AG04449 (cell line): ENCODE measurements at regions not wholly inside any gene's neighbourhood (a gene's known extent, or its start where the extent isn't known, plus 50 kb on each side); places are given as distances from the start of the nearest gene placed in this dataset.

ENCODE experiments used
- CTCF ChIA-PET: fragments of 350-600 bp; formaldehyde crosslinking; extraction: SDS; loops from one replicate; lab custom pipeline; 2021; ENCODE audit warnings: antibody characterized with exemption; lab: Yijun Ruan, JAX
- POLR2A ChIA-PET: fragments of 400-600, 350-600 bp; formaldehyde crosslinking; extraction: SDS; loops from one replicate; lab custom pipeline; 2020; ENCODE audit warnings: antibody characterized with exemption, inconsistent platforms; lab: Yijun Ruan, JAX
- DNase-seq: peaks from one replicate; pipeline ENCODE4 v3.0.0-alpha.2; 2010; ENCODE audit warnings: low read depth, low spot score
- H3K4me3 ChIP-seq: 2 replicates; pipeline ENCODE4 v1.5.1; 2011; ENCODE audit warnings: low read depth, mild to moderate bottlenecking, control low read depth, low read length
- TF ChIP-seq, protein P1 (sequence below): IDR thresholded peaks from one replicate; pipeline ENCODE4 v1.5.1; 2011; ENCODE audit warnings: mild to moderate bottlenecking, moderate library complexity, low read length, control low read depth, inconsistent platforms; ENCODE audit not compliant: insufficient read depth; ENCODE audit errors: missing control alignments

DNA sequence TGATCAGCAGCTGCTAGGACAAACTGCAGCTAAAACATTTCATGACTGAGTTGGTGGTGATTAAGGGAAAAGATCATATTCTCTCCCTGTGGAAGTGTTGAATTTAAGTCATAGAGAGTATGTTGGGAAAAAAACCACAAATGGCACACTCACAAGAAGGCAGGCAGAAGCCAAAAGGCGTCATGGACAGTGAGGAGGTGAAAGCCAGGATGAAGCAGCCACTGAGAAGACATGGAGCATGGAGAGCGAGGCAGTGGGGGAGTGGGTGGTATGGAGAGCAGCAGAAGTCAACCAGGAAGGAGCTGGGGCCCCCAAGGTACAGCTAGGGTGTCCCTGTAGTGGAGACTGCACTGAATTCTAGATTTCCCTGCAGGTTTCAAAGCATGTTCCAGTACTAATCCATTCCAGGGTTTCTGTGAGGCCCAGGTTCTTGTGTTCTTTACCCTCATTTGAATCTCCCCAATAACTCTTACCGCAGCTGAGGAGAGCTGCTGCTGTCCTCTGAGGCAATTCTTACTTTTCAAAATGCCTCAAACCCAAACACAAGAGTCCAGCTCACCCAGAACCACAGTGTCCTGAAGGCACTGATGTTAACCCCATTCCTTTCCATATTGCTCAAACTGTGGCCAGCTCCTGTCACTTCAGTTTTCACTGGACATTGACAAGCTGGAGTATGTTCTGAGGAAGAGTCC lies 191.8 kb upstream of the E2F8 start:
- ChIA-PET POLR2A (interaction anchor here (1.4 kb wide), 1 partner anchor 9 kb away, joined by 5 read pairs; no protein-coding TSS in a partner anchor), CTCF (interaction anchor here (0.6 to 1.3 kb wide), 3 partner anchors 9 to 173 kb away, joined by 3 read pairs; no protein-coding TSS in a partner anchor)
- H3K4me3 ChIP-seq = no peak overlapping the region
- TF ChIP-seq, protein P1, sequence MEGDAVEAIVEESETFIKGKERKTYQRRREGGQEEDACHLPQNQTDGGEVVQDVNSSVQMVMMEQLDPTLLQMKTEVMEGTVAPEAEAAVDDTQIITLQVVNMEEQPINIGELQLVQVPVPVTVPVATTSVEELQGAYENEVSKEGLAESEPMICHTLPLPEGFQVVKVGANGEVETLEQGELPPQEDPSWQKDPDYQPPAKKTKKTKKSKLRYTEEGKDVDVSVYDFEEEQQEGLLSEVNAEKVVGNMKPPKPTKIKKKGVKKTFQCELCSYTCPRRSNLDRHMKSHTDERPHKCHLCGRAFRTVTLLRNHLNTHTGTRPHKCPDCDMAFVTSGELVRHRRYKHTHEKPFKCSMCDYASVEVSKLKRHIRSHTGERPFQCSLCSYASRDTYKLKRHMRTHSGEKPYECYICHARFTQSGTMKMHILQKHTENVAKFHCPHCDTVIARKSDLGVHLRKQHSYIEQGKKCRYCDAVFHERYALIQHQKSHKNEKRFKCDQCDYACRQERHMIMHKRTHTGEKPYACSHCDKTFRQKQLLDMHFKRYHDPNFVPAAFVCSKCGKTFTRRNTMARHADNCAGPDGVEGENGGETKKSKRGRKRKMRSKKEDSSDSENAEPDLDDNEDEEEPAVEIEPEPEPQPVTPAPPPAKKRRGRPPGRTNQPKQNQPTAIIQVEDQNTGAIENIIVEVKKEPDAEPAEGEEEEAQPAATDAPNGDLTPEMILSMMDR = no peak
- DNase-seq = peak; percentile 69

DNA sequence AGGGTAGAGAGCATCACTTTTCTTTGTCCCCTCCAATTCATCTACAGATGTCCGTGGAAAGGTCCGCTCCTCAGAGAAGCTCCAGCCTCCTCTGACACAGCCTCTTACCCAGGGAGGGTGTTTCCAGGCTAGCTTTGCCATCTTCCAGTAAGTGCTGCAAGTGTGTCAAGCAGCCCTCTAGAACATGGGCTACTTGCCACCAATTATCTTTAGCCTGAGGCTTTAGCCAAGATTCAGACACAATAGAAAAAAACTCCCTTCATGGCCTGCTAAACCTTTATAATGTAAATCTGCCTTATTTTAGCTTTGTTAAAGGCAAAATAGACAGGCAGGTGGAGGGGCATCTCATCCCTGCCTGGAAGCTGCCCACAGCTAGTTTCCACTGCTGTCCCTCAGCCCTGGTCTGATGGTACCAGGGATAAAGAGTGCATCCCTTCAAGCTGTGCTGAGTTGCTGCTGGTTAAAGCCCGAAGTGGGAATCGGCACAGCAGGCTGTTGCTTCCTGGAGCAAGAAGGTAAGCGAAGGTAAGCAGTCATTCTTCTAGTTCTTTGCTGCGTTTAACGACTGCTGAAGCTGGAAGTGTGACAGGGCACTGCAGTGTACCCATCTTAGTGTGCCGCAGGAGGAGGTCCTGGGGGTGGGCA lies 190.1 kb upstream of the E2F8 start:
- TF ChIP-seq, protein P1 = no peak
- POLR2A ChIA-PET = no interaction called here
- CTCF ChIA-PET = interaction anchor here (1.3 kb wide), 1 partner anchor 7 kb away, joined by 3 read pairs; no protein-coding TSS in a partner anchor
- no peak for DNase-seq
- H3K4me3 ChIP-seq = no peak overlapping the region

DNA sequence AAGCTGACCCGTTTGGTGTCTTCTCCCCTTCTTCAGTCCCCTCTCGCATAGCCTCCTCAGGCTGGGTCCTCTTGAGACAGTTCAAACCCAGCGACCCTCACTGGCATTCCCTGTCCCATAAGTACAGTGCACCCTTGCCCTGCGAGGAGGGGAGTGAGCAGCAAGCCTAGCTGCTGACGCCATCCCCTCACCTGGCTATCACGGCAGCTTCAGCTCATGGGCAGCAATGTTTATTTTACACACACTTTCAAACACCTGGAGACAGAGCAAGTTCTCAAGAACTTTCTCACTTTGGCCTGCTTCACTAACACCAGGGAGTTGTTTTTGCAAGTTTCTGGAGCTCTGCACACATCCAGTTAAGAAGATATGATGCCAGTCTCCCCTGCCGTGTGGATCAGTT lies 189.6 kb upstream of the E2F8 start:
- TF ChIP-seq, protein P1 = no peak
- H3K4me3 ChIP-seq = no peak overlapping the region
- no peak for DNase-seq
- CTCF ChIA-PET = no interaction called here
- POLR2A ChIA-PET = no interaction called here

DNA sequence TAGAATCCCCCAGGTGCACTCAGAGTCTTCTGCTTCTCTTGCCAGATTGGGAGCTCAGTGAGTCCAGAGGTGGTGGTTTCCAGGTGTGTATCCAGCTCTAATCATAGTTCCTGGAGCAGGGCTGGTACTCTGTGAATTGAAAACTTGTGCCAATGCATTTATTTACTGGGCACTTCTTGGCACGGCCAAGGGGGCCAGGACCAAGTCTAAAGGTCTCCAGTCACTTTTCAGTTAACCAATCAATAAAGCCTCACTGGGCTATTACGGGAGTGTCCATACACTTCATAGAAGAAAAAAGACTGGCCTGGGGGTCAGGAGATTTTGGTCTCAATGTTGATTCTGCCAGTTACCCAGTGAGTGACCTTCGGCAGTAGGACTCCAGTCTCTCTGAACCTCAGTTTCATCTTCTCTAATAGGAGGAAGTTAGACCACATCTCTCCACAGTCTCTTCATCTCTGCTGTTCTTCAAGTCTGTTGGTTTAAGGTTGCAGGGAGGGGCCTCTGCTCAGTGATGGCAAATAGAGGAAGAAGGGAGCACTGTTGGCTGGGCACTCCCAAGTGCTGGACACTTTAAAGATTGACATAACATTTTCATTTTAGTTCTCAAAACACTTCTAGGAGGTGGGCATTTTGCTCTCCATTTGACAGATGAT lies 188.5 kb upstream of the E2F8 start:
- CTCF ChIA-PET = no interaction called here
- no peak for DNase-seq
- POLR2A ChIA-PET = no interaction called here
- TF ChIP-seq, protein P1 = no peak
- no peak overlapping the region for H3K4me3 ChIP-seq

DNA sequence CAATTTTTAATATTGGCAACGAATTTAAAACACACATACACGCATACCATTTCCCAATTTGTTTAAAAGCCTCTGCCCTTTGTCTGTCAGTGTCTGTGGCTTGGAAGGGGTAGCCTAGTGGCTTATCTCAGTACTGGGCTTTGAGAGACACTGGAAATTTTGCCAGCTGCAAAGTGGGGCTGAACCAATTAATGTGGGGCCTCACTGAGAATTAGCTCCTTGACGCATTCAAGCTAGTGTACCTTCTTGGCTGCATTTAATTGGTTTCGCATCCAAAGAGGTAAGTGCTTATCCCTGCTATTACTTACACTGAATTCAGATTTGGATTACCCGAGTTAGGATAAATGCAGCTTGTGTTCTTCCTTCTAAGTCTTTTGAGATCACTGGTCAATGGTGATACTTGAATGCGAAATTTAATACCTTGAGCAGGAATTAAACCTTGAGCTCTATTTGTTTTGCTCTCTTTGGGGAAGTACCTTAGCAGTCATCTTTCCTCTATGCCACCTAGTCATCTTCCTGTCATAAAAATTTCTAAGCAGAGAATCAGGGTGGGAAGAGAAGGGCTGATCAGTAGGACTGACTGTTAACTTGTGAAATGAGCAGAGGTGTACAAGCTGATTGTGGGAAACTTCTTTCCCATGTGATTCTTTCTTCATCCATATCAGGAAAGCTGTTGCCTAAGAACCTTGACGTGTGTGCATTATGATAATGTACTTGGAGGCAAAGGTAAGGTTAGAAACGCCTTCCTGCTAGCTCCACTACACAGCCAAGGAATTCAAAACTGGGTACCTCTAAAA lies 187.7 kb upstream of the E2F8 start:
- POLR2A ChIA-PET = no interaction called here
- TF ChIP-seq, protein P1 = no peak
- DNase-seq = no peak
- H3K4me3 ChIP-seq = no peak overlapping the region
- CTCF ChIA-PET = no interaction called here
